Mesendoderm (in vitro differentiated cells): ENCODE measurements at regions not wholly inside any gene's neighbourhood (a gene's known extent, or its start where the extent isn't known, plus 50 kb on each side); places are given as distances from the start of the nearest gene placed in this dataset.

Experiments used
- DNase-seq: peaks from one replicate; pipeline ENCODE4 v3.0.0; 2013
- H2AK5ac ChIP-seq: 2 replicates; pipeline ENCODE4 v1.6.1; 2013; ENCODE audit warnings: low read length, inconsistent platforms
- H2BK120ac ChIP-seq: 2 replicates; pipeline ENCODE4 v1.6.1; 2013; ENCODE audit warnings: low read depth, mild to moderate bottlenecking, low read length, moderate library complexity, mixed read lengths
- H2BK15ac ChIP-seq: replicated peaks from 2 replicates; pipeline ENCODE4 v1.6.1; 2013; ENCODE audit warnings: low read depth, mild to moderate bottlenecking, moderate library complexity
- H2BK5ac ChIP-seq: 2 replicates; pipeline ENCODE4 v1.6.1; 2013; ENCODE audit warnings: low read length, inconsistent platforms
- H3K18ac ChIP-seq: 2 replicates; pipeline ENCODE4 v1.6.1; 2013; ENCODE audit warnings: mild to moderate bottlenecking, low read length, mixed read lengths
- H3K23ac ChIP-seq: one replicate; pipeline ENCODE4 v1.6.1; 2013; ENCODE audit warnings: low read length
- H3K27ac ChIP-seq: 2 replicates; pipeline ENCODE4 v1.5.1; 2013; ENCODE audit warnings: low read depth, mild to moderate bottlenecking, inconsistent platforms, low read length, moderate library complexity
- H3K27me3 ChIP-seq: 2 replicates; pipeline ENCODE4 v1.6.1; 2013; ENCODE audit warnings: low read length, control low read depth, mild to moderate bottlenecking, inconsistent platforms; ENCODE audit not compliant: insufficient read depth, poor library complexity
- H3K36me3 ChIP-seq: 2 replicates; pipeline ENCODE4 v1.6.1; 2013; ENCODE audit warnings: low read length, inconsistent platforms; ENCODE audit not compliant: control insufficient read depth, insufficient read depth
- H3K4ac ChIP-seq: one replicate; pipeline ENCODE4 v1.6.1; 2013; ENCODE audit warnings: low read depth, mild to moderate bottlenecking, low read length, moderate library complexity
- H3K4me1 ChIP-seq: 2 replicates; pipeline ENCODE4 v1.6.1; 2013; ENCODE audit warnings: low read depth, low read length, inconsistent platforms; ENCODE audit not compliant: control insufficient read depth
- H3K4me2 ChIP-seq: 2 replicates; pipeline ENCODE4 v1.6.1; 2013; ENCODE audit warnings: low read length
- H3K4me3 ChIP-seq: 2 replicates; pipeline ENCODE4 v1.5.1; 2013; ENCODE audit warnings: mild to moderate bottlenecking, low read length
- H3K56ac ChIP-seq: one replicate; pipeline ENCODE4 v1.6.1; 2013; ENCODE audit warnings: low read length
- H3K79me1 ChIP-seq: 2 replicates; pipeline ENCODE4 v1.6.1; 2013; ENCODE audit warnings: low read length, inconsistent platforms
- H3K79me2 ChIP-seq: 2 replicates; pipeline ENCODE4 v1.6.1; 2013; ENCODE audit warnings: mild to moderate bottlenecking, low read length; ENCODE audit not compliant: control insufficient read depth, insufficient read depth
- H3K9ac ChIP-seq: 2 replicates; pipeline ENCODE4 v1.6.1; 2013; ENCODE audit warnings: low read length, inconsistent platforms
- H4K5ac ChIP-seq: one replicate; pipeline ENCODE4 v1.6.1; 2013; ENCODE audit warnings: low read length
- H4K8ac ChIP-seq: one replicate; pipeline ENCODE4 v1.6.1; 2013; ENCODE audit warnings: low read depth, mild to moderate bottlenecking, control low read depth, low read length, moderate library complexity
- WGBS: extraction: QIAGEN DNeasy Blood & Tissue Kit; methylation state at CpG from one replicate; pipeline ENCODE4 v1.1.7; 2013; ENCODE audit warnings: low lambda C conversion rate, missing lambda C conversion rate; ENCODE audit not compliant: insufficient coverage; ENCODE audit errors: extremely low coverage; 5-methylcytosine and 5-hydroxymethylcytosine counted together

DNA sequence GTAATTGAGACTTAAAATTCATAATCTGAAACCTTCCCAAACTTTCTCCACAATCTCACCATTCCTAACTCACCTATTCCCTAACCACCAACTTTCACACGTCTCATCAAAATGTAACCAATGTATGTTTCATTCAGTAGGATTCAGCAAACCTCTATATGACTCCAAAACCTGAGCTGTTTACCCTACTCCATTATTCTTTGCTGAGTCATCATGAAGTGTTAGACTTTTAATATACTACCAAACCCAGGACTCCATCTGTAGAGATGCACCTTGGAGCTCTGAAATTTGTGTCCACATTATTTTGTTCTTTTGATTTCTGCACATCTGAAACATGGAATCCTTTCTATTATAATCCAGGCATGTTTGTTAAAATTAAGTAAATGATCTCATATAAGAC, 727.0 kb upstream of the PIK3C3 start:
- H3K27ac ChIP-seq, result no peak overlapping the region
- H3K36me3 ChIP-seq, result no peaks in the 10 kb centered on the region
- DNase-seq, result no peak
- H2BK5ac ChIP-seq, result no peak overlapping the region
- 100% methylated on average over 1 of the region's 1 CpG for WGBS
- no peaks in the 10 kb centered on the region for H3K27me3 ChIP-seq
- no peaks in the 10 kb centered on the region for H3K4me1 ChIP-seq
- H3K79me1 ChIP-seq, result no peaks in the 10 kb centered on the region
- no peak overlapping the region for H4K5ac ChIP-seq
- no peak overlapping the region for H3K4ac ChIP-seq
- no peak overlapping the region for H3K9ac ChIP-seq
- H3K4me3 ChIP-seq, result no peak overlapping the region
- H3K18ac ChIP-seq, result no peak overlapping the region
- no peak overlapping the region for H2AK5ac ChIP-seq
- H3K79me2 ChIP-seq, result no peaks in the 10 kb centered on the region
- no peak overlapping the region for H4K8ac ChIP-seq
- H3K56ac ChIP-seq, result no peak overlapping the region
- no peak overlapping the region for H2BK15ac ChIP-seq
- no peak overlapping the region for H2BK120ac ChIP-seq
- H3K23ac ChIP-seq, result no peak overlapping the region
- no peak overlapping the region for H3K4me2 ChIP-seq

DNA sequence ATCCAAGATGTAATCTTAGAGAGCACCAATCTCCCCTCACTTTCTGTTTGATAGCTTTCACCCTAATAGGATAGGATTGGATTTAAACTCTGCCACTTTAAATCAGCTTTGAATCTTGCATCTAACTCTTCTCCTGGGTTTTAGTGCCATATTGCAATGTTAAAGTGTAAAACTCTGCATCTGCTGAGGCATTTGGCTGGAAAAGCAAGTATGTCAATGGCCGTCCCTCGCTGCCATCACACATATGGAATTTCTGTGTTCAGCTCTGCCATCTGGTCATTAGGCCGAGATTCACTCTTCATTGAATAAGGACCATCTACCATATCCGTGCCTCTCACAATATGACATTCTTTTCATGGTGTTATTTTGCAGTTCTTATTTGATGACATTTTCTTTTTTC, 728.1 kb upstream of the PIK3C3 start:
- Histone ChIP-seq H3K27me3 (no peaks in the 10 kb centered on the region), H3K36me3 (no peaks in the 10 kb centered on the region), H2BK5ac (no peak overlapping the region), H2BK15ac (no peak overlapping the region), H4K8ac (no peak overlapping the region), H3K56ac (no peak overlapping the region), H3K4me2 (no peak overlapping the region), H2AK5ac (no peak overlapping the region), H3K79me1 (no peaks in the 10 kb centered on the region), H2BK120ac (no peak overlapping the region), H3K4me3 (no peak overlapping the region), H3K27ac (no peak overlapping the region), H4K5ac (no peak overlapping the region), H3K18ac (no peak overlapping the region), H3K4me1 (no peaks in the 10 kb centered on the region), H3K4ac (no peak overlapping the region), H3K79me2 (no peaks in the 10 kb centered on the region), H3K23ac (no peak overlapping the region), H3K9ac (no peak overlapping the region)
- no CpG with 5 or more reads among the region's 4 CpGs for WGBS
- no peak for DNase-seq

DNA sequence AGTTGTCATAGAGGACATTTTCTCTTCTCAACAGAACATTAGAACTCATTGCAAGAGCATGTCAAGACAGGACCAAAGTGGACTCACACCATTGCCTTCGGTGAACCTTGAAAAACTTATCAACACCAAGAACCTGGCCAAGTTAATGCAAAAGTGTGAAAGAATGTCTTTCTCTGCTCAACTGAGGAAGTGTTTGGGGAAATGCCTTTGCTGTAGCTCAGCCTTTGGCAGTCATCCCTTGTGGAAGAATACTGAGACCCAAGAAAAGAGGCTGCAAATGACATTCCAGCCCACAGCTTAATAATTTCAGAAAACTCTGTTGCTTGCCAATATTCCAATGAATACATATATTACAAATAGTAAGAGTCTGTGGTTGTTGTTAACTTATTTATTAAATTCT, 728.8 kb upstream of the PIK3C3 start:
- Histone ChIP-seq H3K23ac (no peak overlapping the region), H3K27me3 (no peaks in the 10 kb centered on the region), H3K9ac (no peak overlapping the region), H3K4me1 (no peaks in the 10 kb centered on the region), H2AK5ac (no peak overlapping the region), H3K79me1 (no peaks in the 10 kb centered on the region), H3K27ac (no peak overlapping the region), H2BK15ac (no peak overlapping the region), H3K4me3 (no peak overlapping the region), H3K4me2 (no peak overlapping the region), H2BK120ac (no peak overlapping the region), H3K56ac (no peak overlapping the region), H3K4ac (no peak overlapping the region), H3K79me2 (no peaks in the 10 kb centered on the region), H3K36me3 (no peaks in the 10 kb centered on the region), H4K5ac (no peak overlapping the region), H4K8ac (no peak overlapping the region), H2BK5ac (no peak overlapping the region), H3K18ac (no peak overlapping the region)
- WGBS, result no CpG with 5 or more reads among the region's 1 CpG
- no peak for DNase-seq

DNA sequence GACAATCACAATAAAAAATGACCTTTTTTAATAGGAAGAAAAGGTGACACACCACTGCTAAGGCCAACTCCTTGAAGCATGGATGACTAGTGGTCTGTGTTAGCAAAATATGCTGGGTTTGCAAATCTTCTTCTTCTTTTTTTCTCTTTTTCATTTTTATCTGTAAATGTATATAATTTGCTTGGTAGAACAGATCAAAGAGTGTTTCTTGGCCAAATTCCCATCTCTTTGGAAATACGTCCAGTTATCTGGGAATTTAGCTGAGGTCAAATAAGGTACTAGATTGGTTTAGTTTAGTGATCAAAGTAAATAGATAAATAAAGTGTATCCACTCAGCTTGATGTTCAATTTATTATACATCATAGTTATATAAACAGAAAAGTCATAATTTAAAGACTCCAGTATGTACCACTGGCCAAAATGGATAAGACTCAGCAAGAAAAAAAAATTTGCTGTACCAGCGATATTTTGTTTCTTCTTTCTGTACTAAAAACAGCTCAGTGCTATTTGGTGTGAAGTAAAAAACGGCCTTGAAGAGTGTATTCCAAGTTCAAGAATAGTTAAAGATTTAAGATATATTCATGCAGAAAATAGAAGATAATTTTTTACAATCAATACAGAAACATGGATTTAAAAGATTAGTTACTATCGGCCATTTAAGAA, 738.6 kb upstream of the PIK3C3 start:
- Histone ChIP-seq H4K8ac (no peak overlapping the region), H3K4me2 (no peak overlapping the region), H3K56ac (no peak overlapping the region), H4K5ac (no peak overlapping the region), H2BK15ac (no peak overlapping the region), H3K36me3 (no peaks in the 10 kb centered on the region), H3K79me2 (no peaks in the 10 kb centered on the region), H2BK5ac (no peak overlapping the region), H3K79me1 (no peaks in the 10 kb centered on the region), H3K4me3 (no peak overlapping the region), H3K4ac (no peak overlapping the region), H3K23ac (no peak overlapping the region), H3K18ac (no peak overlapping the region), H3K4me1 (no peaks in the 10 kb centered on the region), H2BK120ac (no peak overlapping the region), H3K9ac (no peak overlapping the region), H3K27ac (no peak overlapping the region), H3K27me3 (no peaks in the 10 kb centered on the region), H2AK5ac (no peak overlapping the region)
- no peak for DNase-seq
- WGBS, result no CpG with 5 or more reads among the region's 4 CpGs

DNA sequence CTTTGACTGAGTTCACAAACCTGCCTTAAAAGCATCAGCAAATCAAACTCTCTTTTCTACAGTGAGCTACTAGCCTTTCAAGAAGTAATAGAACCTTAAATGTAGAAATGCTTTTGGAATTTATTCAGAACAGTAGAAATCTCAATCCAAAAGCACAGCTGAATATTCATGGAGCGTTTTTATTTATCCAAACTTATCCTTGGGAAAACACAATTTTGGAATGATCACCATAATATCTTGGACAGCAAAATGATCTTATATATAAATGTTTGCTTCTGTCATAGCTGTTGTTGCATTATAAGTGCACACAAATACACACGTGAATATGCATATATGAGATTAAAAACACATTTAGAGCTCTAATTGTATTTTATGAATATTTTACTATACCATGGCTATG, 747.3 kb upstream of the PIK3C3 start:
- Histone ChIP-seq H3K27ac (no peak overlapping the region), H2AK5ac (no peak overlapping the region), H3K36me3 (no peaks in the 10 kb centered on the region), H3K79me1 (no peaks in the 10 kb centered on the region), H3K79me2 (no peaks in the 10 kb centered on the region), H4K8ac (no peak overlapping the region), H3K4me2 (no peak overlapping the region), H2BK15ac (no peak overlapping the region), H3K9ac (no peak overlapping the region), H3K18ac (no peak overlapping the region), H3K27me3 (no peaks in the 10 kb centered on the region), H3K56ac (no peak overlapping the region), H3K23ac (no peak overlapping the region), H4K5ac (no peak overlapping the region), H3K4me1 (no peaks in the 10 kb centered on the region), H2BK5ac (no peak overlapping the region), H3K4me3 (no peak overlapping the region), H3K4ac (no peak overlapping the region), H2BK120ac (no peak overlapping the region)
- DNase-seq, result no peak
- no CpG with 5 or more reads among the region's 2 CpGs for WGBS

DNA sequence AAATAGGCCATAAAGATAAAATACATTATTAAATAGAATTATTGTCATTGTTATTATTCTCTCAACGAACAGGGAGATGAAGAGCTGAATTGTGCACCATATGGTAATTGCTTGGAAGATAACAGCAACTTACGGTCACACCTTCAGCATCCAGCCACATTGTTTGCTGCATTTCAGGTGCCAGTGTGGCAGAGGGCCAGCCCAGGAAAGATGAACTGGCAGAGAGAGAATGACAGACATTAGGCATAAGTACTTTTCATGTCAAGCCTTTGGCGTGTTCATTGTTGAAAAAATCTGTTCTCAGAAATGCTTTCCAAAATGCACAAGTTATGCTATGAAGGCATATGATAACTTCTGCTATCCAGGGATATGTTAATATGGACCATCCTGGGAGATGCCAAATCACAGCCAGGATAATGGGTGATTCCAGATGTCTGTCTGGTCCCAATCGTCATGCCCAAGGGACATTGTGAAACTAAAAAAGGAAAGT, 748.6 kb upstream of the PIK3C3 start:
- H3K4ac ChIP-seq, result no peak overlapping the region
- no peak overlapping the region for H2AK5ac ChIP-seq
- no peak overlapping the region for H3K4me3 ChIP-seq
- H3K9ac ChIP-seq, result no peak overlapping the region
- no peak overlapping the region for H3K4me2 ChIP-seq
- no peak overlapping the region for H2BK5ac ChIP-seq
- no peak overlapping the region for H3K56ac ChIP-seq
- H3K27me3 ChIP-seq, result no peaks in the 10 kb centered on the region
- H3K79me2 ChIP-seq, result no peaks in the 10 kb centered on the region
- no peak overlapping the region for H2BK120ac ChIP-seq
- H3K36me3 ChIP-seq, result no peaks in the 10 kb centered on the region
- H2BK15ac ChIP-seq, result no peak overlapping the region
- H3K23ac ChIP-seq, result no peak overlapping the region
- no peaks in the 10 kb centered on the region for H3K4me1 ChIP-seq
- no CpG with 5 or more reads among the region's 4 CpGs for WGBS
- no peak overlapping the region for H4K5ac ChIP-seq
- H3K27ac ChIP-seq, result no peak overlapping the region
- no peaks in the 10 kb centered on the region for H3K79me1 ChIP-seq
- H4K8ac ChIP-seq, result no peak overlapping the region
- no peak overlapping the region for H3K18ac ChIP-seq
- no peak for DNase-seq
